Caki2 (cell line): ENCODE measurements at regions not wholly inside any gene's neighbourhood (a gene's known extent, or its start where the extent isn't known, plus 50 kb on each side); places are given as distances from the start of the nearest gene placed in this dataset.

Source experiments
- DNase-seq: peaks from one replicate; pipeline ENCODE4 v3.0.0-alpha.2; 2015; ENCODE audit warnings: low read depth
- in situ Hi-C: cut with HindIII; loops from 2 replicates; pipeline ENCODE4 v1.10.0; 2016; ENCODE audit warnings: low sequenced_read_pairs, low pct_unique_long_range_greater_than_20kb, mixed read lengths

DNA sequence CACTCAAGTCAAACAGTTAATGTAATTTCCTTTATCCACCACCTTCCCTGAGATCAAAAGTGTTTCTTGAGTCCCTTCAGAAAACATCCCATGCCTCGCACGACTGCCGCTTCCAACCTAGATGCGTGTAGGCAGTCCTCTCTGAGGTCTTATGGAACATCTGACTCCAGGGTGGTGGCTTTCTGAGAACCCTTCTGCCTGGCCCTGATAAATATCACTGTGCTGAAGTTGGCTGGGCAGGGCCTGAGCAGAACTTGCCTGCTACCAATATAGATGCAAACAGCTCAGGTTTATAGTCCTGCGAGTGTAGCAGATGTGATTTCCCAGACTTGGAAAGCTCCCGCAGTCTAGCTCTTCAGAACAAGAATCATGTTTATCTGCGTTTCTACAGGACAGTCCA, 61.1 kb upstream of the GPR12 start:
- in situ Hi-C loops = no loop called here
- no peak for DNase-seq

DNA sequence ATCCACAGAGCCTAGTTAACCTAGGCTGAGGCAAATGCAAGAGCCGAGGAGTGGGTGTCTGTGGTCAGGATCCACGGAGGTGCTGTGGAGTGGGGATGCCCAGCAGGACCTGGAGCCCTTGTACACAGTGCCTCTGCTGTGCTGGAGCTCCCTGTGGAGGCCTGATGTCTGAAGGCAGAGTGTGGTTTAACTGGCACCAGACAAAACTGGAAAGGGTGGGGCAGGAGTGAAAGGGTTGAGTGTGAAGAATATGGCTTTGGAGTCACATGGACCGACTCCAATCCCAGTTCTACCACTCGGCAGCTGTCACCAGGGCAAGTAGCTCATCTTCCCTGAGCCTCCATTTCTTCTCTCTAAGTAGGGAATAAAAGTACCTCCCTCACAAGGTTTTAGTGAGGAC, 60.3 kb upstream of the GPR12 start:
- in situ Hi-C loops = no loop called here
- DNase-seq = no peak

DNA sequence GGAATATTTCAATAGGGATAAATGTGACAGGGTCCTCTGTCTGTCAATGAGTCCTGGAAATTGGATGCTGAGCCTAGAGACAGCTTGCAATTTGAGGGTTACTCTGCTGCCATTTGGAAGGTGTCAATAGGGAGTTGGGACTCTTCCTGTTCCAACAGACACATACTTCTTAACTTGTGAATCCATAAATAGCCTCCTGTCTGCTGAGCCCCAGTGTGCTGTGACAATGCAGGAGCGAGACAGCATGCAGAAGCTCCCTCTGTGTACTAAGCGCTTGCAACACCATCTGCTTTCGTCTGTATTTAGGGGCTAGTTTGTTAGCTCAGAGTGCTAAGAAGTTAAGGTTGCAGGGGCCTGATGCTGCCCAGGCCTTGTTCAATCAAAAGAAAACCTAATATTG, 58.5 kb upstream of the GPR12 start:
- in situ Hi-C loops = no loop called here
- DNase-seq = no peak

DNA sequence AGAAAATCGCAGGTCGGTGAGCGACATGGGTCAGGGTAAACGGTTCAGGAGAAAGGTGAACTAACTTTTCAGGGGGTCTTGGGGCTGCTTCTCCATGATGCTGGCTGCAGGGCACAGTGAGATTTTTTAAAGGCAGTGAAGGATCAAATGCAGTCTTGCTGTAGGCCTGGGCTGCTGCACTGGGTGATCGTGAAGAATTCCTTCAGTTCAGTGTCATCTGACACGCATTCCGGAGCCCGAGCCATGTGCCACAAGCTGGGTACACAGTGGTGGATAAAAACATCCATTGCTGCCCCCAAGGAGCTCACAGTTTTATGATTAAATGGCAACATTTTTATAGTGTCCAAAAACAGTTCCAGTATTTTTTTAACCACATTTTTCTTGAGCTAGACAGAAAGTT, 56.3 kb upstream of the GPR12 start:
- in situ Hi-C loops = no loop called here
- no peak for DNase-seq

DNA sequence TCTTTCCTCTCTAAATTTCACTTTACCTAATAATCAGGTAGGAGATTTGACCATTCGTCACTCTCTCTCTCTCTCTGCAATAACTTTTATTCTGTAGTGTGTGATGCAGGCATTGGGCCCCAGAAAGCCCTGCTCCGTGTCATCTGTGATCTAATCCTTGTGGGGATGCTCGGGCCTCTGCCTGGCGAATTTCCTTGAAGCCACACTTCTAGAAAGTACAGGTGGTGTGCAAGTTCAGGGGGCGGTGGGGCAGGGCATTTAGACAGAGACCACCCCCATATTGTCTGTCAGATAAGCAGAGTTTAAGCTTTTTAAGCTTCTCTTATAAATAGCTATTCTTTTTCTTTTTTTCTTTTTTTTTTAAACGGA, 53.4 kb upstream of the GPR12 start:
- no peak for DNase-seq
- in situ Hi-C loops = no loop called here

DNA sequence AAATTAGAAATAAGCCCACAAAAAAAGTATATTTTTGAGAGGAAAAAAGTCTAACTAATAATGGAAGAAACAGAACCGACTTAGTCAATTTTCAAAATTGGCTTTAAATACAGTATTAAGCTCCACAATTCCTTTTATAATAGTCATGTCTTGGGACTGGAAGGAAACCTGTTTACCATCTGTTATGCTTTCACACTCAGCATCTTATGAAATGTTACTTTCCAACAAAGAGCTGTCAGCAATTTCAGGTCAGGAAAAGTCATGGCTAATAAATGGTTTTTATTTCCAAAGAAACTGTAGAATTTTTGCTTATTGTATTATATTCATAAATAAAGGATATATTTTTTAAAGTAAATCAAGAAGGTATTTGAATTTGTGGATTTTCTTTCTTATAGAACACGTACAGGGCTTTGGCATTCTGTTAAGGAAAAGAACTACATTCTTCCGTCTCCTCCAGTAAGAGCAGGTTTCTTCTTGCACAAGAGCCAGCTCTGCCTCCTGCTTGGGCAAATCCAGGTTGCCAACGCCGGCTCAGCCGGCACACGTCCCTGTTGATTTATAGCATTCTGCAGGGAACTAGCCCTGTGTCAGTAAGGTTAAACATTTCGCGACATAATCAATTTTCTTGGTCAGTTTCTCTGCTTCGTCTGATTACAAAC, 52.9 kb upstream of the GPR12 start:
- in situ Hi-C loops = no loop called here
- DNase-seq = no peak

DNA sequence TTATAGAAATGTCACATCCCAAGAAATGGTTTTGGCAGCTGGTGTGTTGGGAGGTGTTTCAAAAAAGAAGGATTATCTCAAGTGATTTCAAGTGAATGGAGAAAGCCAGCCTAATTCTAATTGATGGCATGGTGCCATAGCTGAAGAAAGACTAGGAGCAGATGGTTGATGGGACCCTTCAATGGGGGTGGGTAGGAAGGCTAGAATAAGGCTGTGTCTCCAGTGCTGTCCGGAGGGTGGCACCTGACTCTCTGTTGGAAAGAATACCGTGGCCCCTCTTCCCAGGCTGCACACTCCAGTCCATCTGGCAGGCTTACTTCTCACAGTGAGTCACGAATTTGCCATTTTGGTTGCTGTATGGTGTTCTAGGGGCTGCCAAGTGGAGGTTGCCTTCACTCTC, 51.0 kb upstream of the GPR12 start:
- DNase-seq = no peak
- in situ Hi-C loops = no loop called here
